HG02885 (cell line): ENCODE measurements at regions not wholly inside any gene's neighbourhood (a gene's known extent, or its start where the extent isn't known, plus 50 kb on each side); places are given as distances from the start of the nearest gene placed in this dataset.
A peak's percentile ranks its signal among the peaks of the same experiment; 100 is the strongest.

Experiments used
- ATAC-seq: cut with Tn5 transposase; IDR thresholded peaks from one replicate; pipeline ENCODE4 v1.9.1; 2021; ENCODE audit warnings: mild to moderate bottlenecking; ENCODE audit not compliant: unreplicated experiment, poor library complexity

DNA sequence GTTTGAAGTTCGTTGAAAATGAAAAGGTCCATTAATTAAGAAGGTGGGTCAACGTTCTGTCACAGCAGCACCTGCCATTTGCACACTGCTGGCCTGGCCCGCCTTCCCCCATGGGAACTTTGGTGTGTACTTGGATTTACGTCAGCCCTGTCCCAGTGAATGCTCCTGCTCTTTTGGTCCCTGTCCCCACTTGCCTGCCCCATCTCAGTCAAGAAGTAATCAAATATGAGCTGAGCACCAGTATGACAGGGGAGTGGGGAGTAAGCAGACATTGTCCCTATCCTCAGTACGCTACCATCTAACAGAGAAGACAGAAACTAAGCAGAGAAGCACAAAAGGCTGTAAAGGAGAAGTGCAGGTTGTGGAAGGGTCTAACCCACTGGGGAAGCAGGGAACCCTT is 65.1 kb downstream of the SLC4A3 start:
- ATAC-seq, result no peak

DNA sequence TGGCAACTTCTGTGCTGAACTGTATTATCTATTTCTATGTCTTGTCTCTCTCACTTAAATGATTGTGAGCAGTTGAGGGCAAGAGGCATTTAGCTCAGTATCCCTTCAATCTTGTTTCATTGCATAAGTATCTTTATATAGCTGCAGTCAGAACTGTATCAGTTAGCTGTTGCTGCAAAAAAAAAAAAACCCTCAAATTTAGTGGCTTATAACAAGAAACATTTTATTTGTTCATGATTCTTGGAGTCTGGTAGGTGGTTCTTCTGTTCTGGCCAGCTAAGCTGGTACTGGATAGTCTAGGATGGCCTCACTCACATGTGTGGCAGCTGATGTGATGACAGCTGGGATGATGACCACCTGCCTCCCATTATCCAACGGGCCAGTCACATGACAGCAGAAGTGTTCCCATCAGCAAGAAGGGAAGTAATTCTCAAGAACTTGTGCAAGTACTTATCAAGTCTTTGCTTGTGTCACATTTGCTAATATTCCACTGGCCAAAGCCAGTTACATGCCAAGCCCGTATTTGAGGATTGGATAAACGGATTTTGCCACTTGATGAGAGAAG is 67.8 kb downstream of the SLC4A3 start:
- no peak for ATAC-seq

DNA sequence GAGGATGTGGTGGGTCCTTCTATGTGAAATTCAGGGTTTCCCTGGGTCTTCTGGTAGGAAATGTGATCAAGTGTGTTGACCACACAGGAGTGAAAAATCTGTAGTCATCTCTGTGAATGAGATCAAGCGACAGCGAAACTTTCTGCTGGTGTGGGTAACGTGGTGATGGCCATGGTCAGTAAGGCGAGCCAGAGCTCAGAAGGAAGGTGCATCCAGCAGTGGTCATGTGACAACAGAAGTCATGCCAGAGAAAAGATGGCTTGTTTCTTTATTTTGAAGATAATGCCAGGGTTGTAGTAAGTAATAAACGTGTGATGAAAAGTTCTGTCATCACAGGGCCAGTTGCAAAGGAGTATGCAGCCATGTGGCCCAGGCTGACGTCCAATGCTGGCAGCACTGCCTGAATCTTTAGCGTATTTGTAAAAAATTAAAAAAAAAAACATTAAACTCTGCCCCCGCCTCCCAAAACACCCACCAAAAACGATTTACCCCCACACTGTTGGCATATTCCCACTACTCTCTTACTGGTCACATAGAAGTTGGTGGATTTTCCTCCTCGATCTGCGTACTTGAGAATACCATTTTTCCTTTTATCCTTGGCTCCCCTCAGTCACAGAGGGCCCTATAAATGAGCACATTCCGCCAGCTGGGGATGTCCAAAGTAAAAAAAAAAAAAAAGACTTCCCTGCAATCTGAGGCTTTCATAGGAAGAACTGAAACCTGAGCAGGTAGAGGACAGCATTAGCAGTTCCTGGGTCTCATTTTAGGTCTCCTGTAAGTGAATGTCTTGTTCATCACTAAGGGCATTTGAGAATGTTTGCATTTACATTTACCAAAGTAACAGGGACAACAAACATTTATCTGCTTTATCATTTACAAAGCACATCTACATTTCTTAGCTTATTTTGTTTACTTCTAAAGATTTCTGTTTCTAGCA is 70.6 kb downstream of the SLC4A3 start:
- ATAC-seq, result no peak

DNA sequence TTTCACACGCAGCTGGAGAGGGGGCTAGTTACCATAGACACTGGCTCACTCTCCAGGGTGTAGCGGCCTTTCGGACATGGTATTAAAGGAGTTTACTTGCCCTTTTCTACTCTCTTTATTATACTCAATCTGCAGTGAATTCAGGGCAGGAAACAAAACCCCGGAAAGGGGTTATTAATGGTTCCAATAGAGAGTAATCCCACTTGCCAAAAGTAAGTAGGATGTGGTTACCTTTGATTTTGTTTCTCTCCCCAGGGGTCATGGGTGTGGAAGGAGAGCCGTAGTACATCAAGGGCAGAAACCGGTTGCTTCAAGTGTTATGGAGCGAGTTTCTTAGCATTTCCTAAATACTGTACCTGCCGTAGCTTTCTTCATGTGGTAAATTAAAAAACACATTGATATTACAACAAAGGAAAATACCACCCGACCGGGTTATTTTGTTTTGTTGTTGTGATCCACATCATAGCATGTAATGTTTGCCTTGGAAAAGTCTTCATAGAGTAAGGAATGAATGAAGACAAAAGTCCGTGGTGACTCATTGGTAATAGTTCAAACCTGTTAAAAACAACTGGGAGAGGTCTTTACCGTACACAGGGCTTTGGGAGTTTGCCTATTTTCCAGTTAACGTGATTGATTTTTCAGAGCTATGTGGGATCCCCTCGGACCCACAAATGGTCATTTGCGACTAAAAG is 71.5 kb downstream of the SLC4A3 start:
- no peak for ATAC-seq

DNA sequence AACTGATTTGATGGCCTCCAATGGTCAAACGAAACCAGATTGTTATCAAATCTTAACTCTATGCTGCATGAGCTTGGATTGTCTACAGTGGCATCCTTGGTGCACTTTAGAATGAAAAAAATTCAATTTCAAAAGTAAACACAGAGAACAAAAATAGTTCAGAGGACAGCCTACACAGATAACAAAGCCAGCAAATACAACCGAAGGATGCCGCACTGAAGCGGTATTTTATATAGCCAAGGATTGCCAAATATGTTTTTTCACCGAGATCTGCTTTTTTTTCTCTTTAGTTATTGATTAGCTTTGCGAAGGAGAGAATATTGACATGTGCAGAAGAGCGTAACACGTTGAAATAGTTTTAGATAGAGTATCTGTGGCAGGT is 72.0 kb downstream of the SLC4A3 start:
- ATAC-seq, result no peak

DNA sequence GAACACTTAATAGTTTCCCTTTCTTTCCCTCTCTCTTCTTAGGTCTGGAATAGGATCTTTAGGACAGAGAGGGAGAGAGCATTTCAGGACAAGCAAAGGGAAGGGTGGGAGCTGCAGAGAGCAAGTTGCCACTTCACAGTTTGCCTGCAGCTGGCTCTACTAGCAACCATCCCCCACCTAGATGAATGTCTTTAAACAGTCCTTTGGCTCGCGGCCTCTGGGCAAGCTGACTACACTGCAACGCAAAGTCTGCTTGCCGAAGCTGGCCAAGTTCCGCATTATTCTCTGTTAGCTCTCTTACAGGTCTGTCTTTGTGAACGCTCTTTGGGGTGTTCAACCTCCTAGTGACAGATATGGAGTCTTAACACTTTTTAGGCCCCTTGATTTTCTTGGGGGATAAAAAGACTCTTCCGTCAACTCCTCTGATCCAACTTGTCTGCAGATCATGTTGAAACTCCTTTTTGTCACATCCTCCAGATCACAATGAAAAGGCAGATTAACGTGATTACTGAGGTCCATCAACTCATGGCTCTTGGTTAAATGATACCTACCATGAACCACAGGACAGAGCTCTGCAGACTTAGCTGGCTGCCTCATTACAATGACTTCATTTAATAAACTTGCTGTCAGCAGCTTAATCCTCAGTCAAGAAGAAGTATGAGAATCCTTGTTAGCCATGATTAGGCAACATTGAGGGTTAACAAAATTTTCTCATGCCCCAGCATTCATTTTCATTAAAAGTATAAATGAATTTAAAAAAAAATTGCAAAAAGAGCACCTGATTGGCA is 74.6 kb downstream of the SLC4A3 start:
- no peak for ATAC-seq

DNA sequence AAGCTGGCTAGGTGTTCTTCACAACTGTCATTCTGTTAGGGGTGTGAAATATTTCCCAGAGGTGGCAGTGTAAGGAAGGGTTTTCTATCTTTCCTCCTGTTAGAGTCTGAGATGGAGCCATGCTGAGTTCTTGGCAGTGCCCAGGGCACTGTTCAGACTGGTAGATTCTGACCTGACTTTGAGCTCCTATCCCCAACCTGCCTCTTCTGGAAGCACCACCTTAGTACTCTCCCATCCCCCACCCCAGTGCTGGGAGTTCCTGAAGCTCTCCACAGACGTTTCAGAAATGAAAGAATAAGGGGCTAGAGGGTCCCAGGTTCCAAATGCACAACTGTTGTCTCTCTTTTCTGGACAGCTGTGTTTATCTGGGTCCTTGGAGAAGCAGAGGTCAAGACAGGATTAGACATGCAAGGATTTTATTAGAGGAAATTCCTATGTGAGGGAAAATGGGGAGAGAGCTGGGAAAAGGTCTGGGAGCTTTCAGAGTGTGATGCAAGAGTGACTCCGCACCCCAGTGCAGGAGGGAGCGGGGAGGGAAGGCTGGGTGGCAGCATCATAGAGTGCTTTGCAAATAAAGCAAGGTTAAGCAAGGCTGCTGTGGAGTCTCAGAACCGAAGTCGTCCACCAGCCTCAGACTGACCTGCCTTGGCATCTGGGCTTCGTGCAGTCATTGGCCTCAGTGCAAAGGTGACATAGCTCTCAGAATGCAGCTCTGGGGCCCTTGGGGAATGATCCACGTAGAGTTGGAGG is 75.5 kb downstream of the SLC4A3 start:
- no peak for ATAC-seq

DNA sequence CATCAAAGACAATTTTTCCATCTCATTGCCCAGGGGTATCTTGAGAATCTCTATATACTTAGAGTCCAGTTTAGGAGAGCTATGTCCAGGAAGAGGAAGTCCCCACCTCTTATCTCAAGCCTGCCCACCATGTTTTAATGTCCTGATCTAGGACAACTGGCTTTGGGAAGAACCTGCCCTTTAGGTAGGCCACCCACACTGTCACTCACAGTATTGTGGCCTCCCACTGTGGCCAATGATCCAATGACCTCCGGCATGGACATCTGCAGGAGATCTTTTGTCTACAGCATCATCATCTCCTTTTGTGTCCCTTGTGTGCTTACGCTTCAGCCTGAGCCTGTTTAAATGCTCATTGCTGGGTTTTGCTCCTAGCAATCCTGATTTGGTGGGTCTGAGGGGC is 77.4 kb downstream of the SLC4A3 start:
- no peak for ATAC-seq

DNA sequence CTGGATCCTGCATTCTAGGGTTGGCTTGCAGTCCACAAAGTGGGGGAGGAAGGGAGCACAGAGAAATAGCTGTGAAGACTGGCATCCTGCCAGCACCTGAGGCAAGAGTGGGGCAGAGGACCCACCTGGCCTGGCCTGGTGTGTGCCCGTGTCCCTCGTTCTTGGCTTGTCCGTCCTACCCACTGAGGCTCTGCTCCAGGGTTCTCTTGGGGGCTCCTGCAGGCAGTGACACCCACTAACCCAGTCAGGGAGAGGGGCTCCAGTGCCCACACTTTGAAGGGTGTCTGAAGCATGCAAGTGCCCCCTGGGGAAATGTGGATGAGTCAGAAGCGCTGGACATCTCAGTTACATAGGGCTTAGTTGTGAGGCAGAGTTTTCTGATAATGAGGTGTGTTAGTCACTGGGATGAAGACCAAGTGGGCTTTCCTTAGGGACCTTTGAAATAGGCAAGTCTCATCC is 79.4 kb downstream of the SLC4A3 start:
- no peak for ATAC-seq

DNA sequence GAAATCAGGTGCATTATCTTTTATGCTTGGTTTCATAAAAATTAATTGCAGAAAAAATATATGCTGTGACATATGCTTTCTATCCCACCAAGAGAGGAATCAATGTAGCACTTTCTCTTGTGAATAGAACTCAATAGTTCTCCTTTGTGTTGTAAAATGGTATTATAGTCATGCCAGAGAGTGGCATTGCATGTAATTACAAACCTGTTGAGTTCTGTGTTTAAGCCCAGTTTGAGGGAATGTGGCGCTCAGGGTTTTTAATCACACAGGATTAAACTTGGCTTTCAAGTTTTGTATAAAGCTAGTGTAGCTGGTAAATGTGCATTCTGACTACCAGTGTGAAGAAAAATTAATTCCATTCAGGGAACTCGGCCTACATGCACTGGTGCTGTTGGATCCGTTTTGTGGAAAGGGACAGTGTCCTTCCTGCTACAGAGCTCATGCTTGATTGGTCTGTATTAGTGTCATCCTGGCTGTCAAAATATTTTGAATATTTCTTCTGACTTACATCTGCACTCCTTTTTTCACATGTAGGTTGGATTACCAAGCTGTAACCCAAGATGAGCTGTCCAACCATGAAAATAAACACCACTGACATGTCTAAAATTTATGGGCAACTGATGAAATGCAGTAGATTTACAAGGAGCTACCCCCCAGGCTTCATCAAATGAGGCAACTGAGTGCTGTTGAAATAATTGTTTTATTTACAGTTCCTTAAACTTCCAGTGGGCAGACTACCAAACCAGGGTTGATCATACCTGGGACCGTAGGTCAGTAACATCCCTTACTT is 80.3 kb downstream of the SLC4A3 start:
- no peak for ATAC-seq

DNA sequence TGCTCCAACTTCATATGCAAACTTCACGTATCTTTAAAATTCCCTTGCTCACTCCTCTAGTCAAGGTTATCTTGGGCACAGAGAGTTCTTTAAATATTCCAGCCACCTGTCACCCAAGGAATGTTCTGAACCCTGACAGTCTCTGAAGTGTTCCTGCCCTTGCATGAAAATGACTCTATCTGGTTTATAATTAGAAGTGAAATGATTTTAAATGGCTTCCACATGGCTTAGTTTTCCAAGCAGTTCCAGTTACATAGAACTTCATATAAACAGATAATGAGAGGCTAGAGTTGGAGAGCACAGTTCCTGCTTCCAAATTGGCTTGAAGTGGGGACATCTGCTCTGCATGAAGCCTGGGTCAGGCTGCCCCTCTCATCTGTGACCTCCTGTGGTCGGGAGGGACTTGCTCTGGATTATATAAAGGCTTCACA is 81.9 kb downstream of the SLC4A3 start:
- no peak for ATAC-seq

DNA sequence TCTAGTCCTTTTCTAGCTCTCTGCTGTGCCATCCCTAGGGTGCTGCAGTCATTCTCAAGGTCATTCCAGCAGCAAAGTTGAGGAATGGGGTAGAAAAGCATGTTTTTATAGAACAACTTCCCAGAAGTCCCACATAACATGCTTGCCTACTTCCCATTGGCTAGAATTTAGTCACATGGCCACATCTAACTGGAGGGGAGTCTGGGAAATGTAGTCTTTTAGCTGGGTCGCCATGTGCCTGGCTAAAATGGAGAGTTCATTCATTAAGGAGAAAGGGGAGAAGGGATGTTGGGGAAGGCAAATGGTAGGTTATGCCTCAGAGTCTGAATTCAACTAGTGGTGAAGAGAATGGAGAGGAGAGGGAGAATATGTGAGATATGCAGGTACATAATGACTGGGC is 85.7 kb downstream of the SLC4A3 start:
- peak; percentile 73 for ATAC-seq

DNA sequence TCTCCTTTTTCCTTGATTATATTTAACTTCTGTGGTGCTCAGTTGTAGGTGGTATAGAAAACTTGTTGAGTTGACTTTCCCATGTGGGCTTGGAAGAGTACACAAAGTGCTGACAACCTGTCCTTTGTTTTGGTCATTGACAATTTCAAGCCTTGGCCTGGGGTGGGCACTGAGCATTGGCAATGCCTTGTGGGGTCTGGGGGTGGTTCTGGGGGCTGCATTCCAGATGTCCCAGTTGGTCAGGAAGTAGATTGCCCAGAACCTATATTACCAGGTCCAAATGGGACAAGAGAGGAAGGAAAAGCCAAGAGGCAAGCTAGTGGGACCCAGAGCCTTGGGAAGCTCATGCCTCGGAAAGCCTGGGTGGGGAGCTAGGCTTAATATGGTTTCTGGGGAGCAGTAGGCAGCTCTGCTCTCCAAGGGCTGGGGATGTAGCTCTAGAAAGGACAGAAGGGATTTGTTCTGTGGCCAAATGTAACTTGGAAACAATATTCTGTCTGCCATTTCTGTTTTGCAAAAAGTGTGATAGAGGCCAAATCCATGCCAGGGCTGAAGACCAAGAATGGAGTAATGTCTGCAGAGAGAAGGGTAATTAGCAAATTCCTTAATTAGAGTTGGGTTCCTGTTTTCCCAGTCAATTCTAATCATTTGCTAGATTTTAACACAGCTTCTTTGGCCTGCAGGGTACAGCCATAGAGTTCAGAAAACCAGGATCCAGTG is 87.4 kb downstream of the SLC4A3 start:
- ATAC-seq, result no peak

DNA sequence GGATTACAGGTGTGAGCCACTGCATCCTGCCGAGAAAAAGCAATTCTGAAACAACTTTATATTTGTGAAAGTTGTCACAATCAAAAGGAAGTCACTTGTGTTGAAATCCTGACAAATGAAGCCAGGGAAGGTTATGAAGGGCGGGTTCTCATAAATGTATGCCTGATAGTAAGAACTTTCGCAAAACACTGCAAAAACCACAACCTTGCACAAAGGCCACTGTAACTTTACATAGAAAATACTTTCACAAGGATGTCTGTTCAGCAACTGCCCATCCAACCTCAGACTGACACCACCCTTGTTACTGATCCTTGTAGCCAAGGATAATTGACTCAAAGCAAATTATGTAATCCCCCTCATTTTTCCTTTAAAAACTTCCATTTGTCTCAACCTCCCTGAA is 90.6 kb downstream of the SLC4A3 start:
- no peak for ATAC-seq

DNA sequence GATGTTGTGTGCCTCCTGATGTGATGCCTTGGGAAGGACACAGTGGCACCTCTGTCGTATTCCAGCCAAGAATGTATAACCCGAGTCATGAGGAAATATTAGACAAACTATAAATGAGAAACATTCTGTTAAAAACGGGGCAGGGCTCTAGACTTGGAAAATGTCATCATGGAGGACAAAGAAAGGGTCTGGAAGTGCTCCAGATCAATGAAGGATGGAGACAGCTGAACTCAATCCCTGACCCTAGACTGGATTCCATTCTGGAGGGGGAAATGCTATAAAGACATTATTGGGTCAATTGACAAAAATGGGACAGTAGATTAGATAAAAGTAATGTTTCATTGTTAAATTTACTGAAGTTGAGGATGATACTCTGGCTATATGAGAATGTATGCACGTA is 92.1 kb downstream of the SLC4A3 start:
- ATAC-seq, result no peak

DNA sequence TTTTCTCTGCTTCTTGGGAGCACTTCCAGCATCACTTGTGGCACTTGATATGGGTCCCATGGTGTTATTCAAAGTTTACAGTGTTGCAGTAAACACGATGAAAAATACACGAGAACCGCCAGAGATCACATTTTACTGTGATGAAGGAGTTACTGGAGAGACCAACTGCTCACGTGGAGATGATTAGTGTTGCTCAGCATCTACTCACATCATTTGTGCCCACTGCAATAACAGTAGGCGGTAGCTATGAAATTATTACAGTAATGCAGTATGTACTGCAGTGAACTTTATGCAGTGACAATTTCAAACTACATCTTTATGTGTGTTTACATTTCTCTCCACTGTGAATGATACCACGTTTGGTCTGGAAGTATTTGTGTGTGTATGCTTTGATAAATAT is 93.5 kb downstream of the SLC4A3 start:
- ATAC-seq, result no peak

DNA sequence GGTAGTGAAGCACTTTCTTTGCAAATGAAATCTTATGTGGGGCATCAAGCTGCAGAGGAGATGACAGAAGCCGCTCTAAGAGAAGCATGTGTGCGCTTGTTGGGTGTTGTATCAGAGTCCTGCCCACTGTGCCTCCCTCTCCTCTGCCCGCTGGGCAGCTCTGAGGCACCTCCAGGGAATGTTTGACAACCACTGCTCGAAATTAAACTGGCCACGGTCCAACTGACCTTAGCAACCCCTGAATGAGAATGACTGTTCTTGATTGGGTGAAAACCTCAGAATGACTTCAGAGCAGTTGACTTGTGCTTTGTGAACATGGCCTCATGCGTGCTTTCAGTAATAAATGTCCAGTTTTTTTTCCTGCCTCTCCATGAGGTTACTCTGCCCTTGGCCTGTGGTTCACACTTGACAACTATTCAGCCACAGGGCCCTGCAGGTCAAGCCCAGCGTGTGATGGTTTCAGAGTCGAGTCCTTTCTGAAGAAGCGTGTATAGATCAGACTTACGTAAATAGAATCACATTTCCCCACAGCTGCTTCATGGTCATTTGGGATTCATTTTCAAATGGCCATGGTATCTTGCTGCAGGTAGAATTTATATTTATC is 94.9 kb downstream of the SLC4A3 start:
- ATAC-seq, result no peak

DNA sequence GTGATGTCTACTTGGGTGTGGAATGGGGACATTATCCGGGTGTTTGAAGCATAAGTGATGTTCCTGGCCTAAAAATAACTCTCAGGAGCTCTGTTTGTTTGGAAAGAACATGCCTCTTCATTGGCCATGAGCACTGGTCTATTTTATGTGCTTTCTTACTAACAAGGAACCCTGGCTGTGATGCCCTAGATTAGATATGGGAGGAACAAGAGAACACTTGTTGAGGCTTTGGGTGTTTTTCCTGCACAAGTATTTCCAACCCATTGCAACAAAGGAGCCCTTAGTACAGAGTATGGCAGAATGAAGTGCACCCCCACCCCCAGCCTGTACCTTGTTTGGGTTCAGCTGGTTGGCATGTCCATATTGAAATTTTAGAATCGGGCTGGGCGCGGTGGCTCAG is 95.9 kb downstream of the SLC4A3 start:
- no peak for ATAC-seq
